ENCODE measurements at regions not wholly inside any gene's neighbourhood (a gene's known extent, or its start where the extent isn't known, plus 50 kb on each side); places are given as distances from the start of the nearest gene placed in this dataset.
"Not testable (repeated sequence)": the region's sequence is repeated elsewhere in the genome, so short reads cannot be mapped to it uniquely, and the experiment has no call there.

DNA sequence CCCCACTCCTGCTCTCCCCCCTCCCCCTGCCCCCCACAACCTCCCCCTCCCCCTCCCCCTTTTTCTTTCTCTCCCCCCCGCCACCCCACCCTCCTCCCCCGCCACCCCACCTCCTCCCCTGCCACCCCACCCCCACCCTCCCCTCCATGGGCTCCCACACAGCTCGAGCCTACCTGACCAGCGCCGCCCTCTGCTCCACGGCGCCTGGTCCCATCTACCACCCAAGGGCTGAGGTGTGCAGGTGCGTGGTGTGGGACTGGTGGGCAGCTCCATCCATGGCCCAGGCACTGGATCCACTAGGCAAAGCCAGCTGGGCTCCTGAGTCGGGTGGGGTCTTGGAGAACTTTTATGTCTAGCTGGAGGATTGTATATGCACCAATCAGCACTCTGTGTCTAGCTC lies 68.3 kb upstream of the KCNAB1 start:
- no peak overlapping the region for H3K4me2 ChIP-seq (replicated peaks; ENCODE audit: extremely low read depth, low read length, poor library complexity, severe bottlenecking)
- Mint-ChIP-seq H3K9me3 (peaks cover 2 to 15% (median 8%) of the 10 kb centered on the region in 7 donors), H3K27ac (no peak overlapping the region), H3K36me3 (no peaks in the 10 kb centered on the region), H3K27me3 (ENCODE audit: low read depth in 3 of 3) (peaks cover 0 to 5% (median 2%) of the 10 kb centered on the region in 3 donors), H3K4me3 (no peak overlapping the region), H3K4me1 (no peaks in the 10 kb centered on the region)
- no peak overlapping the region for H2AFZ ChIP-seq (ENCODE audit: insufficient read depth, low read depth, low read length, poor library complexity, severe bottlenecking)
- no peaks in the 10 kb centered on the region for H3K4me1 ChIP-seq (ENCODE audit: control insufficient read depth in 1 of 2, insufficient read depth in 2 of 2, low read length in 2 of 2)
- H3K27ac ChIP-seq (ENCODE audit: low read depth in 1 of 2, low read length in 2 of 2): no peak overlapping the region
- no peak overlapping the region for H3K4me3 ChIP-seq (replicated peaks in 1 of 3; ENCODE audit: low read depth in 2 of 3, low read length in 3 of 3)
- H4K20me1 ChIP-seq (ENCODE audit: insufficient read depth, low read length): no peaks in the 10 kb centered on the region
- H3K9me3 ChIP-seq (replicated peaks in 1 of 2; ENCODE audit: control insufficient read depth in 1 of 2, insufficient read depth in 1 of 2, low read length in 2 of 2): peaks cover 0 to 6% of the 10 kb centered on the region in 2 donors
- no peaks in the 10 kb centered on the region for H3K27me3 ChIP-seq (ENCODE audit: control insufficient read depth in 2 of 2, insufficient read depth in 2 of 2, low read length in 2 of 2)
- H3K9ac ChIP-seq (ENCODE audit: insufficient read depth, low read length, poor library complexity, severe bottlenecking): no peak overlapping the region
- TF ChIP-seq, protein P1, sequence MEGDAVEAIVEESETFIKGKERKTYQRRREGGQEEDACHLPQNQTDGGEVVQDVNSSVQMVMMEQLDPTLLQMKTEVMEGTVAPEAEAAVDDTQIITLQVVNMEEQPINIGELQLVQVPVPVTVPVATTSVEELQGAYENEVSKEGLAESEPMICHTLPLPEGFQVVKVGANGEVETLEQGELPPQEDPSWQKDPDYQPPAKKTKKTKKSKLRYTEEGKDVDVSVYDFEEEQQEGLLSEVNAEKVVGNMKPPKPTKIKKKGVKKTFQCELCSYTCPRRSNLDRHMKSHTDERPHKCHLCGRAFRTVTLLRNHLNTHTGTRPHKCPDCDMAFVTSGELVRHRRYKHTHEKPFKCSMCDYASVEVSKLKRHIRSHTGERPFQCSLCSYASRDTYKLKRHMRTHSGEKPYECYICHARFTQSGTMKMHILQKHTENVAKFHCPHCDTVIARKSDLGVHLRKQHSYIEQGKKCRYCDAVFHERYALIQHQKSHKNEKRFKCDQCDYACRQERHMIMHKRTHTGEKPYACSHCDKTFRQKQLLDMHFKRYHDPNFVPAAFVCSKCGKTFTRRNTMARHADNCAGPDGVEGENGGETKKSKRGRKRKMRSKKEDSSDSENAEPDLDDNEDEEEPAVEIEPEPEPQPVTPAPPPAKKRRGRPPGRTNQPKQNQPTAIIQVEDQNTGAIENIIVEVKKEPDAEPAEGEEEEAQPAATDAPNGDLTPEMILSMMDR (IDR thresholded peaks at IDR 0.05): no peak
- DNase-seq: no peak
- intact Hi-C loops (cut with micrococcal nuclease): no loop called here
- WGBS (ENCODE audit: insufficient coverage): 100% methylated on average over 1 of the region's 9 CpGs
- H3K36me3 ChIP-seq (replicated peaks in 1 of 2; ENCODE audit: control insufficient read depth in 1 of 2, insufficient read depth in 2 of 2, low read length in 2 of 2): no peaks in the 10 kb centered on the region
- no peaks in the 10 kb centered on the region for H3K79me2 ChIP-seq (ENCODE audit: insufficient read depth, low read length)

DNA sequence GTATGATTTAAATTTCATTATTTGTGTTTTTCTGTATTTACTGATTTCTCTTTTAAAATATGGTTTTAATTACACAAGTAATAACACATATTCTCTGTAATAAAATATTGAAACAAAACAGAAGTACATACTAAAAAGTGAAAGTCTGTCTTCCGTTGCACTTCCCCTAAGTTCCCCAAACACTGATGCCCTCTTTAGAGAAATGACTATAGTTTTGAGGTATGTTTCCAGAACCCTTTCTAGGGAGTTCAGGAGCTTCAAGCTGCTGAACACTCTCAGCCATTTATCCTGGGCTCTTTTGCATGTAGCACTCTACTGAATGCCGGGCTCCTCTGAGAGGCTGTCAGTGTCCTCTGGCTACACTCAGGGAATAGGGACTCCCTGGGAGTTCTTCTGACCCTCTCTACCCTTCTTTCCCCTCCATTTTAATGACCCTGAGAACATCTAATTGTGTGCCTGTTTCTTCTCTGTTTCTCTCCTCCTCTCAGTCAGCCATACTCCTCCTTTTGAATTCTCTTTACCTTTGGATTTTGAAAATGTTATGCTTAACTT lies 60.4 kb upstream of the KCNAB1 start:
- H3K79me2 ChIP-seq (ENCODE audit: insufficient read depth, low read length): no peaks in the 10 kb centered on the region
- H2AFZ ChIP-seq (ENCODE audit: insufficient read depth, low read depth, low read length, poor library complexity, severe bottlenecking): no peak overlapping the region
- no peak overlapping the region for H3K4me3 ChIP-seq (replicated peaks in 1 of 3; ENCODE audit: low read depth in 2 of 3, low read length in 3 of 3)
- Mint-ChIP-seq H3K36me3 (no peaks in the 10 kb centered on the region), H3K4me1 (peaks cover 18% of the 10 kb centered on the region), H3K4me3 (no peak overlapping the region), H3K27ac (peak overlapping the region in 1 of 7 donors; percentile 30), H3K9me3 (peaks cover 0 to 3% (median 2%) of the 10 kb centered on the region in 7 donors), H3K27me3 (ENCODE audit: low read depth in 3 of 3) (peaks cover 0 to 3% (median 0%) of the 10 kb centered on the region in 3 donors)
- H3K9ac ChIP-seq (ENCODE audit: insufficient read depth, low read length, poor library complexity, severe bottlenecking): no peak overlapping the region
- TF ChIP-seq, protein P1 (IDR thresholded peaks at IDR 0.05): no peak
- no peaks in the 10 kb centered on the region for H3K36me3 ChIP-seq (replicated peaks in 1 of 2; ENCODE audit: control insufficient read depth in 1 of 2, insufficient read depth in 2 of 2, low read length in 2 of 2)
- WGBS (ENCODE audit: insufficient coverage): 43% methylated on average over 1 of the region's 2 CpGs
- intact Hi-C loops (cut with micrococcal nuclease): no loop called here
- H4K20me1 ChIP-seq (ENCODE audit: insufficient read depth, low read length): no peaks in the 10 kb centered on the region
- no peak overlapping the region for H3K27ac ChIP-seq (ENCODE audit: low read depth in 1 of 2, low read length in 2 of 2)
- no peaks in the 10 kb centered on the region for H3K9me3 ChIP-seq (replicated peaks in 1 of 2; ENCODE audit: control insufficient read depth in 1 of 2, insufficient read depth in 1 of 2, low read length in 2 of 2)
- no peak overlapping the region for H3K4me2 ChIP-seq (replicated peaks; ENCODE audit: extremely low read depth, low read length, poor library complexity, severe bottlenecking)
- peak in 1 of 3 donors; percentile 5 for DNase-seq
- H3K27me3 ChIP-seq (ENCODE audit: control insufficient read depth in 2 of 2, insufficient read depth in 2 of 2, low read length in 2 of 2): no peaks in the 10 kb centered on the region
- peaks cover 5% of the 10 kb centered on the region in 2 donors for H3K4me1 ChIP-seq (ENCODE audit: control insufficient read depth in 1 of 2, insufficient read depth in 2 of 2, low read length in 2 of 2)

DNA sequence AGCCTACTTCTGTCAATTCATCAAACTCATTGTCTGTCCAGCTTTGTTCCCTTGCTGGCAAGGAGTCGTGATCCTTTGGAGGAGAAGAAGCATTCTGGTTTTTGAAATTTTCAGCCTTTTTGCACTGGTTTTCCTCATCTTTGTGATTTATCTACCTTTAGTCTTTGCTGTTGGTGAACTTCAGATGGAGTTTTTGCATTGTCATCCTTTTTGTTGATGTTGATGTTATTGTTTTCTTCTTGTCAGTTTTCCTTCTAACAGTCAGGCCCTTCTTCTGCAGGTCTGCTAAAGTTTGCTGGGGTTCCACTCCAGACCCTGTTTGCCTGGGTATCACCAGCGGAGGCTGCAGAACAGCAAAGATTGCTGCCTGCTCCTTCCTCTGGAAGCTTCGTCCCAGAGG lies 52.2 kb upstream of the KCNAB1 start:
- H3K4me3 ChIP-seq (replicated peaks in 1 of 3; ENCODE audit: low read depth in 2 of 3, low read length in 3 of 3); H3K27ac Mint-ChIP-seq; H3K79me2 ChIP-seq (ENCODE audit: insufficient read depth, low read length); H3K27me3 Mint-ChIP-seq (ENCODE audit: low read depth in 3 of 3); H3K9ac ChIP-seq (ENCODE audit: insufficient read depth, low read length, poor library complexity, severe bottlenecking); H4K20me1 ChIP-seq (ENCODE audit: insufficient read depth, low read length); DNase-seq; H2AFZ ChIP-seq (ENCODE audit: insufficient read depth, low read depth, low read length, poor library complexity, severe bottlenecking); H3K4me2 ChIP-seq (replicated peaks; ENCODE audit: extremely low read depth, low read length, poor library complexity, severe bottlenecking); H3K27ac ChIP-seq (ENCODE audit: low read depth in 1 of 2, low read length in 2 of 2); H3K27me3 ChIP-seq (ENCODE audit: control insufficient read depth in 2 of 2, insufficient read depth in 2 of 2, low read length in 2 of 2); H3K4me3 Mint-ChIP-seq; intact Hi-C loops (cut with micrococcal nuclease); H3K36me3 Mint-ChIP-seq; H3K4me1 Mint-ChIP-seq; H3K36me3 ChIP-seq (replicated peaks in 1 of 2; ENCODE audit: control insufficient read depth in 1 of 2, insufficient read depth in 2 of 2, low read length in 2 of 2); H3K4me1 ChIP-seq (ENCODE audit: control insufficient read depth in 1 of 2, insufficient read depth in 2 of 2, low read length in 2 of 2): not testable (repeated sequence)
- peaks cover 0 to 10% of the 10 kb centered on the region in 2 donors for H3K9me3 ChIP-seq (replicated peaks in 1 of 2; ENCODE audit: control insufficient read depth in 1 of 2, insufficient read depth in 1 of 2, low read length in 2 of 2)
- peaks cover 0 to 15% (median 4%) of the 10 kb centered on the region in 7 donors for H3K9me3 Mint-ChIP-seq
- WGBS (ENCODE audit: insufficient coverage): 90% methylated on average over 2 of the region's 3 CpGs

Data from CD14-positive monocyte (primary cell).